ENCODE measurements at regions not wholly inside any gene's neighbourhood (a gene's known extent, or its start where the extent isn't known, plus 50 kb on each side); places are given as distances from the start of the nearest gene placed in this dataset.

DNA sequence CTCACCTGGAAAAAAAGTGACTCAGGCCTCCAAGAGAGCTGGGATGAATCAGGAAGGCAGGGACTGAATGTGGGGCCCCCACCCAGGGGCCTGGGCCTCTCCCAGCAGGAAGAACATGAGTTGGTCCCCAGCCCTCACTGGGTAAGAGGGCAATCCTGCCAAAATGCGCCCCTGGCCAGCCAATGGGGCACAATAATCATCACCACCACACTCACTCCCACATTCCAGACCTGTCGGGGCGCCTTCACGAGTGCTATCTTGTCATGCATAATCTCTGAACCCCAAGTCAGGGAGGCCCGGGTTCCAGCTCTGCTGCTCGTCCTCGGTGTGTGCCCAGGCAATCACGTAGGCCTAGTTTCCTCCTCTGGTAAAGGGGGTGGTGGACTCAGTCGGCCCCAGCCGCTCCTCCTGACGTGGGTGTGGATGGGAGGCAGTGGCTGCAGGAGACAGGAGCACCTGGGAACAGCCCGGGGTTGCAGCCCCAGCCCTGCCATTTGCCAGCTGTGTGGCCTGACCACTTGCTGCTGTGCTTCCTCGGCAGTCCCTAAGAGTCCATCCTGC lies 115.1 kb downstream of the CYP26B1 start:
- DNase-seq (ENCODE audit: low read depth, low spot score) (no peak), ATAC-seq (no peak), FAIRE-seq (no peak)
- 11% methylated on average over 13 of the region's 13 CpGs for WGBS (ENCODE audit: insufficient coverage, insufficient replicate concordance, low lambda C conversion rate, missing lambda C conversion rate)
- ChIA-PET CTCF (no interaction called here), POLR2A (no interaction called here), SMC1A (ENCODE audit: uncharacterized antibody, unreplicated experiment) (no interaction called here), RAD21 (ENCODE audit: unreplicated experiment) (interaction anchor here (0.6 kb wide), 1 partner anchor 1840 kb away, joined by 4 read pairs; no protein-coding TSS in a partner anchor)
- Histone ChIP-seq H3K4me2 (ENCODE audit: control insufficient read depth, insufficient read depth) (no peak overlapping the region), H2AFZ (ENCODE audit: control insufficient read depth, low read depth, low read length) (no peak overlapping the region), H3K4me1 (ENCODE audit: control insufficient read depth, insufficient read depth, low read length) (no peaks in the 10 kb centered on the region), H3K27ac (ENCODE audit: control insufficient read depth, insufficient read depth) (no peak overlapping the region), H3K9ac (ENCODE audit: control insufficient read depth, insufficient read depth, low read length) (no peak overlapping the region), H3K4me3 (no peak overlapping the region), H3K36me3 (ENCODE audit: control insufficient read depth in 2 of 2, insufficient read depth in 2 of 2, low read length in 1 of 2) (no peaks in the 10 kb centered on the region), H3K79me2 (ENCODE audit: control insufficient read depth, insufficient read depth, low read length) (no peaks in the 10 kb centered on the region), H3K27me3 (replicated peaks in 1 of 2; ENCODE audit: control insufficient read depth in 2 of 2, insufficient read depth in 2 of 2, low read length in 1 of 2) (peaks cover 0 to 1% of the 10 kb centered on the region in 2 experiments; a peak in 2 of 4 replicates), H3K9me3 (replicated peaks; ENCODE audit: control insufficient read depth, insufficient read depth, low read length) (no peaks in the 10 kb centered on the region), H4K20me1 (ENCODE audit: control insufficient read depth, insufficient read depth) (no peaks in the 10 kb centered on the region)
- BruUV-seq (replicated peaks): no TSS peak
- TF ChIP-seq DPF2 (IDR thresholded peaks at IDR 0.05) (no peak), CBX5 (IDR thresholded peaks at IDR 0.05; ENCODE audit: low read depth) (no peak), ZNF384 (IDR thresholded peaks at IDR 0.05; ENCODE audit: borderline replicate concordance, low read depth, low read length) (no peak)
- in situ Hi-C loops (cut with MboI): no loop called here
- intact Hi-C loops (cut with micrococcal nuclease; ENCODE audit: unreplicated experiment): no loop called here

DNA sequence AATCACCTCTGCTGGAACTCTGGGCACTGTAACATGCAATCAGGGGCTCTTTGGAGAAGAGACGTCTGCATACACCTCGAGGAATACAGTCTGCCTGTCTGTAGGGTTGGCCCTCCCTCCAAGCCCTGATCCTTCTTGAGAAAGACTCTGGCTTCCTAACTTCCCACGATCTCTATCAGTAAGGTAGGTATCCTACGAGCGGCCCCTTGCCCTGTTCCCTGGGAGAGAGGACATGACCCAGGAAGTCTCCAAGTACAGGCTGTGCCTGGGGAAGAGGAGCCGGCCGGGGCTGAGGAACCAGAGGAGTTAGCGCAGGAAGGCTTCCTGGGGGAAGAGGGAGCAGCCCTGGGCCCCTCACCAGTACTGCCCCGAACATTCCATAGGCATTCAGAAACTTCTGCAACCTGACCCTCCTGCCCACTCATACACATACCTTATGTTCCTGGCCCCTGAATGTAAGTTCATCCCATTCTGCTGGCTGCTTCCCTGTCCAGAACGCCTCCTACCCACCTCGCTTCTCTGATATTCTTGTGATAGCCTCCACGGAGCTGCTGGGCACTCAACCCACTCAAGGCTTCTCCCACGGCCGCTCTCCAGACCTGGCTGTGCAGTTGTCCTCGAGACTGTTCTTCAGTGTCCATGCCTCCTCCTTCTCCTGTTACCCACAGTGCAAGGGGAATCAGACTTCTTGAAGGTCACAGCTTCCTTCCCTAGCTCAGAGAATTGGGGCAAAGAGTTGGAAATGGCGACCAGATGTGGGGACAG lies 116.1 kb downstream of the CYP26B1 start:
- Histone ChIP-seq H3K9me3 (replicated peaks; ENCODE audit: control insufficient read depth, insufficient read depth, low read length) (no peaks in the 10 kb centered on the region), H3K27me3 (replicated peaks in 1 of 2; ENCODE audit: control insufficient read depth in 2 of 2, insufficient read depth in 2 of 2, low read length in 1 of 2) (peaks cover 0 to 1% of the 10 kb centered on the region in 2 experiments; a peak in 2 of 4 replicates), H3K4me1 (ENCODE audit: control insufficient read depth, insufficient read depth, low read length) (no peaks in the 10 kb centered on the region), H3K4me3 (no peak overlapping the region), H2AFZ (ENCODE audit: control insufficient read depth, low read depth, low read length) (no peak overlapping the region), H3K27ac (ENCODE audit: control insufficient read depth, insufficient read depth) (no peak overlapping the region), H3K9ac (ENCODE audit: control insufficient read depth, insufficient read depth, low read length) (no peak overlapping the region), H3K36me3 (ENCODE audit: control insufficient read depth in 2 of 2, insufficient read depth in 2 of 2, low read length in 1 of 2) (no peaks in the 10 kb centered on the region), H4K20me1 (ENCODE audit: control insufficient read depth, insufficient read depth) (no peaks in the 10 kb centered on the region), H3K79me2 (ENCODE audit: control insufficient read depth, insufficient read depth, low read length) (no peaks in the 10 kb centered on the region), H3K4me2 (ENCODE audit: control insufficient read depth, insufficient read depth) (no peak overlapping the region)
- FAIRE-seq (no peak), ATAC-seq (no peak), DNase-seq (ENCODE audit: low read depth, low spot score) (no peak)
- ChIA-PET CTCF (no interaction called here), RAD21 (ENCODE audit: unreplicated experiment) (no interaction called here), SMC1A (ENCODE audit: uncharacterized antibody, unreplicated experiment) (no interaction called here), POLR2A (no interaction called here)
- TF ChIP-seq, protein P1, sequence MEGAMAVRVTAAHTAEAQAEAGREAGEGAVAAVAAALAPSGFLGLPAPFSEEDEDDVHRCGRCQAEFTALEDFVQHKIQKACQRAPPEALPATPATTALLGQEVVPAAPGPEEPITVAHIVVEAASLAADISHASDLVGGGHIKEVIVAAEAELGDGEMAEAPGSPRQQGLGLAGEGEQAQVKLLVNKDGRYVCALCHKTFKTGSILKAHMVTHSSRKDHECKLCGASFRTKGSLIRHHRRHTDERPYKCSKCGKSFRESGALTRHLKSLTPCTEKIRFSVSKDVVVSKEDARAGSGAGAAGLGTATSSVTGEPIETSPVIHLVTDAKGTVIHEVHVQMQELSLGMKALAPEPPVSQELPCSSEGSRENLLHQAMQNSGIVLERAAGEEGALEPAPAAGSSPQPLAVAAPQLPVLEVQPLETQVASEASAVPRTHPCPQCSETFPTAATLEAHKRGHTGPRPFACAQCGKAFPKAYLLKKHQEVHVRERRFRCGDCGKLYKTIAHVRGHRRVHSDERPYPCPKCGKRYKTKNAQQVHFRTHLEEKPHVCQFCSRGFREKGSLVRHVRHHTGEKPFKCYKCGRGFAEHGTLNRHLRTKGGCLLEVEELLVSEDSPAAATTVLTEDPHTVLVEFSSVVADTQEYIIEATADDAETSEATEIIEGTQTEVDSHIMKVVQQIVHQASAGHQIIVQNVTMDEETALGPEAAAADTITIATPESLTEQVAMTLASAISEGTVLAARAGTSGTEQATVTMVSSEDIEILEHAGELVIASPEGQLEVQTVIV (IDR thresholded peaks at IDR 0.05; ENCODE audit: borderline replicate concordance, partially characterized antibody): no peak
- TF ChIP-seq MYB (IDR thresholded peaks at IDR 0.05; ENCODE audit: borderline replicate concordance, low read depth, low read length) (no peak), TCF3 (IDR thresholded peaks at IDR 0.05; ENCODE audit: borderline replicate concordance, insufficient read depth, low read depth, low read length) (no peak), SREBF1 (IDR thresholded peaks at IDR 0.05; ENCODE audit: low read length) (no peak), MXI1 (IDR thresholded peaks at IDR 0.05; ENCODE audit: low read depth, low read length) (no peak), PAX5 (IDR thresholded peaks at IDR 0.05; ENCODE audit: borderline replicate concordance, low read depth, low read length) (no peak), DPF2 (IDR thresholded peaks at IDR 0.05) (no peak), TCF12 (IDR thresholded peaks at IDR 0.05; ENCODE audit: low read depth, low read length) (no peak), CHD1 (IDR thresholded peaks at IDR 0.05; ENCODE audit: low read depth, low read length) (no peak)
- TF ChIP-seq, protein P2, sequence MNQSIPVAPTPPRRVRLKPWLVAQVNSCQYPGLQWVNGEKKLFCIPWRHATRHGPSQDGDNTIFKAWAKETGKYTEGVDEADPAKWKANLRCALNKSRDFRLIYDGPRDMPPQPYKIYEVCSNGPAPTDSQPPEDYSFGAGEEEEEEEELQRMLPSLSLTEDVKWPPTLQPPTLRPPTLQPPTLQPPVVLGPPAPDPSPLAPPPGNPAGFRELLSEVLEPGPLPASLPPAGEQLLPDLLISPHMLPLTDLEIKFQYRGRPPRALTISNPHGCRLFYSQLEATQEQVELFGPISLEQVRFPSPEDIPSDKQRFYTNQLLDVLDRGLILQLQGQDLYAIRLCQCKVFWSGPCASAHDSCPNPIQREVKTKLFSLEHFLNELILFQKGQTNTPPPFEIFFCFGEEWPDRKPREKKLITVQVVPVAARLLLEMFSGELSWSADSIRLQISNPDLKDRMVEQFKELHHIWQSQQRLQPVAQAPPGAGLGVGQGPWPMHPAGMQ (IDR thresholded peaks at IDR 0.05; ENCODE audit: borderline replicate concordance): no peak
- no TSS peak for BruUV-seq (replicated peaks)
- in situ Hi-C loops (cut with MboI) (no loop called here), intact Hi-C loops (cut with micrococcal nuclease; ENCODE audit: unreplicated experiment) (no loop called here)
- WGBS (ENCODE audit: insufficient coverage, insufficient replicate concordance, low lambda C conversion rate, missing lambda C conversion rate): 32% methylated on average over 16 of the region's 16 CpGs

Measured in GM12878 (cell line).